ENCODE measurements at regions not wholly inside any gene's neighbourhood (a gene's known extent, or its start where the extent isn't known, plus 50 kb on each side); places are given as distances from the start of the nearest gene placed in this dataset.
"Not testable (repeated sequence)": the region's sequence is repeated elsewhere in the genome, so short reads cannot be mapped to it uniquely, and the experiment has no call there.

DNA sequence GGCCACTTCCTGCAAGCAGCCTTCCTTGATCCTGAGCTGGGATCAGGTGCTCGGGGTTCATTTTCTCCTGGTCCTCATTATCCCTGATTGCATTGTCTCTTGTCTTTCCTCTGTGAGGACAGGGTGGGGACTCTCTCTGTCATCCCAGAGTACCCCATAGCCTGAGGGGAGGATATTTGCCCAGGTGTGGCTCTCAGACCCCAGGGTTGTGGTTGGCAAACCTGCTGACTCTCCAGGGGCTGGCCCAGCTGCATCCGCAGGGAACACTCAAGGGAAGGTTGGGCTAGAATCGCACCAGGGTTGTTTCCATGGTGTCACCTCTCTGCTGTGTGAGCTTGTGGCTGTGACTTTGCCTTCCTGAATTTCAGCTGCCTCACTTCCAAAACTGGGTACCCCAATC, 276.8 kb upstream of the C1orf174 start:
- DNase-seq (no peak), ATAC-seq (no peak)
- no peak overlapping the region for H3K4me3 Mint-ChIP-seq
- peaks cover 20% of the 10 kb centered on the region for H3K27me3 Mint-ChIP-seq (ENCODE audit: low read depth)
- H3K9me3 Mint-ChIP-seq: no peaks in the 10 kb centered on the region
- no peaks in the 10 kb centered on the region for H3K4me1 Mint-ChIP-seq (ENCODE audit: low read depth)
- H3K36me3 Mint-ChIP-seq (ENCODE audit: insufficient read depth): no peaks in the 10 kb centered on the region

DNA sequence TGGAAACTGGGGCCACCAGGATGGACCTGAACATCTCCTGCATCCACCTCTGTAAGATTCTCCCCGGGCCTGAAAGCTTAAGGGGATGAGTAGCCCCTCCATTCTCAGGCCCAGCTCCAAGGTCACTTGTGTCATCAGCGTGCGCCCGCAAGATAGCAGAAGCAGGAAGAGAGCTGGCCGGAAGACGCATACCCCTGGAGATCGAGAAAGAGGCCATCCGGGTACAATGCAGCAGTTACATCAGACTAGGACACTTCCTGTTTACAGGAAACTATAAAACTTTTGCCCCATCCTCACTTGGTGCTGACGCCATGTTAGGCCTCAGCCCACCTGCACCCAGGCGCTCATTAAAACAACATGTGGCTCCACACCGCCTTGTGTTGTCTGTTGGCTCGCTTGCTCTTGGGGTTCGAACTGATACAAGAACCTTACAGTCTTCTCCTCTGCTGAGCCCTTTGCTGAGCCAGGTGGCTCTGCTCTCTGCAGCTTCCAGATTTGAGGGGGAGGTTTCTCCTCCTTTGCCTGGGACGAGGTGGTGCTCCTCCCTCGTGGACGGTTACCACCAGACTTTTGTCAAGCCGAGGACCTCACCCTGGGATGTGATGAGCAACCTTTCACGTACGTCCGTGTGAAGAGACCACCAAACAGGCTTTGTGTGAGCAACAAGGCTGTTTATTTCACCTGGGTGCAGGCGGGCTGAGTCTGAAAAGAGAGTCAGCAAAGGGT, 277.5 kb upstream of the C1orf174 start:
- H3K9me3 Mint-ChIP-seq: no peaks in the 10 kb centered on the region
- DNase-seq: no peak
- H3K4me3 Mint-ChIP-seq: no peak overlapping the region
- H3K4me1 Mint-ChIP-seq (ENCODE audit: low read depth): no peaks in the 10 kb centered on the region
- no peaks in the 10 kb centered on the region for H3K36me3 Mint-ChIP-seq (ENCODE audit: insufficient read depth)
- H3K27me3 Mint-ChIP-seq (ENCODE audit: low read depth): peaks cover 13% of the 10 kb centered on the region
- no peak for ATAC-seq

DNA sequence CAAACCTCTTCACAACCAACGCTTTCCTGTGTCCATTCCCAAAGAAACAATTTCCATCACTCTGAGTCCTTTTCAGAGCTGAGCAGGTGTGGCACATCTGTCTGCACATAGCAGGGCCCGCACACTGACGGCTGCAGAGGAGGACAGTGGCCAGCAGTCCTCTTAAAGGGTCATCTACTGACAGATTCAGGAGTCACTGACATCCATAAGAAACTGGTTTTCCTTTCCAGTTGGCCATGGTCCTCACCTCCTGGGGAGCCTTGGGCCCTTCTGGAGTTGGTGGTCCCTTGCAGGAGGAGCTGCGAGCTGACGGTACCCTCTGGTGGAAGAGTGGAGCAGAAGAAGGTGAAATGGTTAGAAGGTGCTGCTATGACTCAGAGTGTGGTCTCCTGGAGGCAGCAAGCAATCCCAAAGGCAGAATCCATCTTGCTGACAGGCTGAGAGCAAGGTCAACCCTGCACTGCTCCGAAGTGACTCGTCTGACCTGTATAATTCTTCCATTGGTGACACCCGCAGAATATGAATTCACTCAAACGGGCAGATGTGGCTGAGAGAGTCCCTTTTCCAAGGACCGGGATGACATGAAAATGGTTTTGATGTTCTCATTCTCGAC, 278.5 kb upstream of the C1orf174 start:
- H3K27me3 Mint-ChIP-seq (ENCODE audit: low read depth): peaks cover 9% of the 10 kb centered on the region
- no peak for ATAC-seq
- no peaks in the 10 kb centered on the region for H3K9me3 Mint-ChIP-seq
- H3K36me3 Mint-ChIP-seq (ENCODE audit: insufficient read depth): no peaks in the 10 kb centered on the region
- no peak for DNase-seq
- H3K4me1 Mint-ChIP-seq (ENCODE audit: low read depth): no peaks in the 10 kb centered on the region
- no peak overlapping the region for H3K4me3 Mint-ChIP-seq

DNA sequence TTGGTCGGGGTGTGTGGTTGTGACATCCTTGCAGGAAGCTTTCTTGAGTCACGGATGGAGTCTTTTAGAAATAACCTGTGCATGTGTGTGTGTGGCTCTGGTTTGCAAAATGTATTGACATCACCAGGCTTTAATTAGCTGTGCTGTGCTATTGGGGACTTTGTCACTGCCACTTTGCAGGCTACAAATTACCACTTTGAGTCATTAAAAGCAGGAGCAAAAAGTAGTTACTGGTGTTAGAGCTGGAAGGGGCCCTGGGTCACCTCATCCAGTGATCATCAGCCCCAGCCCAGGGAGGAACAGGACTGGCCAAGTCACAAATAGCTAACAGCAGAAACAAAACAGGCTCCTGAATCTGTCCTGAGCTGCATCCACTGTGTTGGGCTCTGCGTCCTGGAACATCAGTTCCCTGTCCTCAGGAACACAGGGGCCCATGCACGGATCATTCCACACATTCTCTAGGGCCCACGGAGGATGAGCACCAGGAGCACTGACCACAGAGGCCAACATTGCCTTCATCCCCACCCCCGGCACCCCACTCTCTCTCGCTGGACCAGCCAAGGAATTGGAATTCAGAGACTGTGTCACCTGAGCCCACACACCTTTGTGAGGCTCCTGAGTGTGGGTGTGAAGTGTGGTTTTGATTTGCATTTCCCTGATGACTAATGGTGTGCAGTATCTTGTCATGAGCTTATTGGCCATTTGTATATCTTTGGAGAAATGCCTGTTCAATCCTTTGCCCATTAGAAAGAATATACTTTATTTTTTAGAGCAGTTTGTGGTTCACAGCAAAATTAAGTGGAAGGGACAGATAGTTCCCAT, 280.1 kb upstream of the C1orf174 start:
- H3K4me3 Mint-ChIP-seq: no peak overlapping the region
- no peaks in the 10 kb centered on the region for H3K36me3 Mint-ChIP-seq (ENCODE audit: insufficient read depth)
- H3K9me3 Mint-ChIP-seq: no peaks in the 10 kb centered on the region
- ATAC-seq: no peak
- no peaks in the 10 kb centered on the region for H3K27me3 Mint-ChIP-seq (ENCODE audit: low read depth)
- DNase-seq: no peak
- H3K4me1 Mint-ChIP-seq (ENCODE audit: low read depth): no peaks in the 10 kb centered on the region

DNA sequence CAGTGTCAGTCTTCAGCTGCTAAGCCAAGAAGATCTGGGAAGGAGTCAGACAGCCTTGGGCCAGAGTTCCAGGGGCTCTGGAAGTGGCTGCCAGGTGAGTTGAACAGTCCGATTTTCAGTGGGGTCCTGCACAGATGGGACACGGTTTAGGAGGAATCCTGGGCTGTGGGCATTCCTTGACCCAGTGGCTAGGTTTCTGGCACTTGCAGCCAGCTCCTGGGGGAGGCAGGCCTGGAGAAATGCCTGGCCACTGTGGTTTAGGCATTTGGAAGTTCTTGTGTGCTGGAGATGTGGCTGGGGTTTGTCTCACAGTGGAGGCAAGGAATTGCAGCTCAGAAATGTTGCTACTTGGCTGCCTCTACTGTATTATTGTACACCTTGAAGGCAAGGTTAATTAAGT, 286.4 kb upstream of the C1orf174 start:
- ATAC-seq; H3K4me1 Mint-ChIP-seq (ENCODE audit: low read depth); DNase-seq; H3K9me3 Mint-ChIP-seq; H3K36me3 Mint-ChIP-seq (ENCODE audit: insufficient read depth); H3K27me3 Mint-ChIP-seq (ENCODE audit: low read depth); H3K4me3 Mint-ChIP-seq: not testable (repeated sequence)

DNA sequence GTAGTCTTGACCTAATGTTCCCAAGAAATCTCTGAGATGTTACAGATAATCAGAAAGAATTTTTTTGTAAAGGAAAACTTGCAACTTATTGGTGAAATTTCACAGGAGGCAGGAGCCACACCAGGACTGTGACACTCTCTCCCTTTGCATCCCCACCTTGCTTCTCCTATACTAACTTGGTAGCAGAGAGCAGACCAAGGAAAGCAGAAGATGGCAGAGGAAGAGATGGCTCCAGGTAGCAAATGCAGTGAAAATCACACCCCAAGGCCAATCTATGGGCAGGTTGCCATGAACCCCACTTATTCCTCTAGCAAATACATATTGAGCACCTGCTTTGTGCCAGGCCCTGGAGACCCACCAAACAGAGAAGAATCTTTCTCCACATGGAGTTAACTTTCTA, 303.4 kb upstream of the C1orf174 start:
- ATAC-seq (no peak), DNase-seq (no peak)
- no peaks in the 10 kb centered on the region for H3K36me3 Mint-ChIP-seq (ENCODE audit: insufficient read depth)
- H3K27me3 Mint-ChIP-seq (ENCODE audit: low read depth): no peaks in the 10 kb centered on the region
- no peaks in the 10 kb centered on the region for H3K4me1 Mint-ChIP-seq (ENCODE audit: low read depth)
- H3K4me3 Mint-ChIP-seq: no peak overlapping the region
- peaks cover 28% of the 10 kb centered on the region for H3K9me3 Mint-ChIP-seq

DNA sequence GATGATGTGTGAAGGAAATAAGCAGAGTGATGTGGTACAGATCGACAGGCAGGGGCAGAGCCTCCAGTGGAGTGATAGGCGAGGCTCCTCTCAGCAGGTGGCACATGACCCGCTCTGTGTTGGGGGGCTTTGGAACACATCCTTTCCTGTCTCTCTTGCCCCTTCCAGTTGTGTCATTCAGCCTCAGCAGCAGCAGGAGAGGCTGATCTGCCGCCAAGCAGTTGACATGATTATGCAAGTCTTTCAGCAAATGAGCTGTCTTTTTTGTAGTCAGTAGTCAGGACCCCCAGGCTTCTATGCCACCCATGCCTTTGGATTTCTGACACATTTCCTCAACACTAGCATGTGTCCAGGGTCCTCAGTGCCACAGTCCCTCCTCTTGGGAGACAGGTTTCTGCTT, 307.1 kb upstream of the C1orf174 start:
- no peak for ATAC-seq
- Mint-ChIP-seq H3K36me3 (ENCODE audit: insufficient read depth) (no peaks in the 10 kb centered on the region), H3K27me3 (ENCODE audit: low read depth) (peaks cover 10% of the 10 kb centered on the region), H3K4me3 (no peak overlapping the region), H3K9me3 (peaks cover 25% of the 10 kb centered on the region), H3K4me1 (ENCODE audit: low read depth) (no peaks in the 10 kb centered on the region)
- DNase-seq: no peak

DNA sequence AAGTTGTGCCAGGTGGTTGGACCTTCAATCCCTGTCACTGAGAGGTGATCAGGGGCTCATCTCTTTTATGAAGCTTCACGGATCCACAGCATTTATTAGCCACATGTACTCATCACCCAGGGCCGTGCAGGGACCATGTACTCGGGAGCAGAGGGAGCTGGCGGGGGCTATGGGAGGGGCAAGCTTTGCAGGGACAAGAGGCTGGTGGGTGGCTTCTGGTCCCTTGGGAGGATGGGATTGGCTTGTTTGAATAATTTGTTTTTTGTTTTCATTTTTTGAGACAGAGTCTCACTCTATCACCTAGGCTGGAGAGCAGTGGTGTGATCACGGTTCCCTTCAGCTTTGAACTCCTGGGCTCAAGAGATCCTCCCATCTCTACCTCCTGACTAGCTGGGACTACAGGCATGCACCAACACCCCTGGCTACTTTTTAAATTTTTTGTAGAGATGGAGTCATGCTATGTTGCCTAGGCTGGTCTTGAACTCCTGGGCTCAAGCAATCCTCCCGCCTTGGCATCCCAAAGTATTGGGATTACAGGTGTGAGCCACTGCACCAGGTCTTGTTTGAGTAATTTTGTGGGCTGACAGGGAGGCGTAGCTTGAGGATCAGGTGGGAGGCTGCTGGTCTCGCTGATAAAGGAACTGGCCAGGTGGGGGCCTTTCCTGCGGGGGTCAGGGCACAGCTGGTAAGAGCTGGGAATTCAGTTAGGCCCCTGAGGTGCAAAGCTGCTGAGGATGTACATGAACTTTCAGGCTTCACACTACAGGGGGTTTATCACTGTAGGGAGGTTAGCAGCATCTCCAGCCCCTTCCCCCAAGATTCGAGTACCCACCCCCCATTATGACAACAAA, 308.0 kb upstream of the C1orf174 start:
- H3K27me3 Mint-ChIP-seq (ENCODE audit: low read depth): peaks cover 10% of the 10 kb centered on the region

DNA sequence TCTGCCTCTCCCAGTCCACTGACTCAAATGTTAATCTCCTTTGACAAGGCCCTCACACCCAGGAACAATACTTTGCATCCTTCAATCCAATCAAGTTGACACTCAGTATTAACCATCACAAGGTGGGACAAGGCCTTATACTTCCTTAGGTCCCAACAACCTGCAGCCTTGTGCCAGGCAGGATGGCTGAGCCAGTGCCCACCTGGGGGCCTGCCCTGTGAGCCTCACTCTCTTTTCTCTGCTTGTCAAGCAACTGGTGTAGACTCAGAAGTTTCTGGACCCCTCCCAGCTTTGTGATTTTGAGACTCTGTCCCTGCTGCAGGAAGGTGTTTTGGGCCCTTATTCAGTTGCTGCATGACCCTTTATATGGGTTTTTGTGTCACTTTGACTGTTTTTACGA, 310.0 kb upstream of the C1orf174 start:
- H3K4me1 Mint-ChIP-seq (ENCODE audit: low read depth): no peaks in the 10 kb centered on the region
- no peaks in the 10 kb centered on the region for H3K36me3 Mint-ChIP-seq (ENCODE audit: insufficient read depth)
- peaks cover 15% of the 10 kb centered on the region for H3K9me3 Mint-ChIP-seq
- H3K27me3 Mint-ChIP-seq (ENCODE audit: low read depth): peaks cover 14% of the 10 kb centered on the region
- ATAC-seq: no peak
- DNase-seq: no peak
- no peak overlapping the region for H3K4me3 Mint-ChIP-seq

More for the DNA sequence above, 308.0 kb upstream of the C1orf174 start:
- peaks cover 22% of the 10 kb centered on the region for H3K9me3 Mint-ChIP-seq
- DNase-seq (no peak), ATAC-seq (no peak)
- H3K4me1 Mint-ChIP-seq (ENCODE audit: low read depth): no peaks in the 10 kb centered on the region
- H3K36me3 Mint-ChIP-seq (ENCODE audit: insufficient read depth): no peaks in the 10 kb centered on the region
- no peak overlapping the region for H3K4me3 Mint-ChIP-seq

DNA sequence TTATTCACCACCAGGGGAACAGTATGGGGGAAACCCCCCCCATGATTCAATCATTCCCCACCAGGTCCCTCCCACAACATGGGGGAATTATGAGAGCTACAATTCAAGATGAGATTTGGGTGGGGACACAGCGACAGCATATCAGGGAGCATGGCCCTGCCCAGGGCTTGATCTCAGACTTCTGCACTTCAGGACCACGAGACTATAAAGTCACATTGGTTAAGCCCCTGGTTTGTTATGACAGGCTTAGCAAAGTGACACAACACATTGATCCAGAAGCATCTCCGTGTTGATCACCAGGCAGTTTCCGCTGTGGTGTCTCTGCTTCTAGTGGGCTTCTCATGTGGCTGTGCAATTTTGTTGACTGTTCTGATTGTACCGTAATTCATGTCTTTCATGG, 312.7 kb upstream of the C1orf174 start:
- Mint-ChIP-seq H3K9me3 (no peaks in the 10 kb centered on the region), H3K36me3 (ENCODE audit: insufficient read depth) (no peaks in the 10 kb centered on the region), H3K27me3 (ENCODE audit: low read depth) (peaks cover 21% of the 10 kb centered on the region), H3K4me3 (no peak overlapping the region), H3K4me1 (ENCODE audit: low read depth) (no peaks in the 10 kb centered on the region)
- DNase-seq: no peak
- ATAC-seq: no peak

DNA sequence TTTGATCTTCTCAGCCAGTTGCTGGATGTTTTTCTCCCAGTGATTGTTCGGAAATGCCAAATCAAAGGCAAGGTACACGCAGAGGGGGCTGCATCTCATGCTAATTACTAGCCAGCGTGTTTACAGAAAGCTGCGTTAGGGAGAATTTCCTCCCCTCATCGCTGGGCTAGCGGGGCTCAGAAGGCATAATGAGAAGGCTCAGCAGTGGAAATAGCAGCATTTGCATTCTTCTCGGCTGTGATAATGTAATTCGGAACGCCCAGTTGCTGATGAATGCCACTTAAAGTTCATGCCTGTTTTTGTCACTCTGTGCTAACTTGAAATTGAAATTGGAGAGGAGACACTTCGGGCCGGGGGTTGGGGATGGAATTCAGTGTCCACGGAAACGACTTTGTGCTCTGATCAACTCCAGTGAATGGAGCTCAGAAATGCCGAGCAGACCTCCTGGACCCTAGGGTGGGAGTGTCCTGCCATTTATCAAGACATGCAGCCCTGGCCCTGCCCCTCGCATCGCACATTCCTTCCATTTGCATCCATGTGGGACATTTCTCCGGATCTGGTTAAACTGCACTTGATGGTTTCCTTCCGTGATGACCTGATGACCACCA, 313.4 kb upstream of the C1orf174 start:
- no peak for ATAC-seq

DNA sequence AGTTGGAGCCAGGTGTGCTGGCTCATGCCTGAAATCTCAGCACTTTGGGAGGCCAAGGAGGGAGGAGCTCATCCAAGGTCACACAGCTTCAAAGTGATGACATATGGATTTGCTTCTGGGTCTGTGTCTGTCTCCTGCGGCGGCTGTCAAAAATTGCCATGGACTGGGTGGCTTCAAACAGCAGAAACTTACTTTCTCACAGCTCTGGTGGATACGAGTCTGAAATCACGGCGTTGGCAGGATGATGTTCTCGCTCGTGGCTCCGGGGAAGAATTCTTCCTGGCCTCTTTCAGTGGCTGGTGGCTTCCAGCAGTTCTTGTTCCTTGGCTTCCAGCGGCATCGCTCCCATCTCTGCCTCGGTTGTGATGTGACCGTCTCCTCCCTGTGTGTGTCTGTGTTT, 314.8 kb upstream of the C1orf174 start:
- no peaks in the 10 kb centered on the region for H3K4me1 Mint-ChIP-seq (ENCODE audit: low read depth)
- no peaks in the 10 kb centered on the region for H3K36me3 Mint-ChIP-seq (ENCODE audit: insufficient read depth)
- H3K27me3 Mint-ChIP-seq (ENCODE audit: low read depth): peaks cover 17% of the 10 kb centered on the region
- no peak overlapping the region for H3K4me3 Mint-ChIP-seq
- DNase-seq (no peak), ATAC-seq (no peak)
- no peaks in the 10 kb centered on the region for H3K9me3 Mint-ChIP-seq

More for the DNA sequence above, 313.4 kb upstream of the C1orf174 start:
- Mint-ChIP-seq H3K4me3 (no peak overlapping the region), H3K36me3 (ENCODE audit: insufficient read depth) (no peaks in the 10 kb centered on the region), H3K27me3 (ENCODE audit: low read depth) (peaks cover 21% of the 10 kb centered on the region), H3K9me3 (no peaks in the 10 kb centered on the region), H3K4me1 (ENCODE audit: low read depth) (no peaks in the 10 kb centered on the region)
- no peak for DNase-seq

DNA sequence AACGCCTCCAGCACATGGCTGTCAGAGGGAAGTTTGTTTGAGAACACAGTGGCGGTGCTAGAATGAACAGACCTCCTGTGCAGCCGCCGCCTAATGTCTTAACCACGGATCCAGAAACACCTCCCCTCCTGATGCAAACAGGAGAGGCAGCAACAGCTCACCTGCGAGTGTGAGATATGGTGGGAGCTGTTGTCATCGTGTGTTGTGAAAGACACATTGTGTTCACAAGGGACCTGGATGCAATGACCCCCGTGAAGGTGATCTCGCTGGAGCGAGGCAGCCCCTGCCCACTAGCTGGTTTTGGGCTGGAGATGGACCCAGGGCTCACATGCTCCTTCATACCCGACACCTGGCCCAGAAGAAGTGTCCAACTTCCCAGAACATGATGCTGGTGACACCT, 315.3 kb upstream of the C1orf174 start:
- no peak overlapping the region for H3K4me3 Mint-ChIP-seq
- no peaks in the 10 kb centered on the region for H3K36me3 Mint-ChIP-seq (ENCODE audit: insufficient read depth)
- DNase-seq (no peak), ATAC-seq (no peak)
- H3K9me3 Mint-ChIP-seq: no peaks in the 10 kb centered on the region
- H3K4me1 Mint-ChIP-seq (ENCODE audit: low read depth): no peaks in the 10 kb centered on the region
- H3K27me3 Mint-ChIP-seq (ENCODE audit: low read depth): peaks cover 17% of the 10 kb centered on the region

DNA sequence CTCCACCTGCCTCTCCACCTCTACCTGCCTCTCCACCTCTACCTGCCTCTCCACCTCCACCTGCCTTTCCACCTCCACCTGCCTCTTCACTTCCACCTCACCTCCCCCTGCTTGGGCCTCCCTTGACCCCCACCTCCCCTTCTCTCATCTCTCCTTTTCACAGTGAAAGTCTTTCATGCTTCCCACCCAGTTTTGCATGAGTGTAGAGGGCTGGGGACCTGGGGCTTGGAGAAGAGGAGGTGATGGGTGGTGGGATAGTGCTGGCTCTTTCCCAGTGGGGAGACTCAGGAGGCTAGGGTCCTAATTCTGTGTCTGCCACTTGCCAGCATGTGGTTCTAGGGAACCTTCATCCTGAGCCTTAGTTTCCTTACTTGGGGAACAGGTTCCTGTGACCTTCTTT, 316.2 kb upstream of the C1orf174 start:
- no peak for ATAC-seq
- Mint-ChIP-seq H3K36me3 (ENCODE audit: insufficient read depth) (no peaks in the 10 kb centered on the region), H3K9me3 (no peaks in the 10 kb centered on the region), H3K4me3 (no peak overlapping the region), H3K4me1 (ENCODE audit: low read depth) (no peaks in the 10 kb centered on the region), H3K27me3 (ENCODE audit: low read depth) (peaks cover 17% of the 10 kb centered on the region)
- DNase-seq: no peak
